PC-9 (cell line): ENCODE measurements at regions not wholly inside any gene's neighbourhood (a gene's known extent, or its start where the extent isn't known, plus 50 kb on each side); places are given as distances from the start of the nearest gene placed in this dataset.
A peak's percentile ranks its signal among the peaks of the same experiment; 100 is the strongest.

ENCODE experiments used
- BruUV-seq: library from RNA; stranded (reverse); fragments of 400-500 nt; replicated peaks from 2 replicates; lab custom pipeline; 2021; lab: Mats Ljungman, UMichigan
- CTCF ChIA-PET: fragments of 300-600 bp; sonication (Branson Sonifier 250); formaldehyde crosslinking; loops from one replicate; lab custom pipeline; 2022; ENCODE audit warnings: antibody characterized with exemption; lab: Charles Lee
- POLR2A ChIA-PET: fragments of 300-600 bp; sonication (Branson Sonifier 250); formaldehyde crosslinking; loops from one replicate; lab custom pipeline; 2022; ENCODE audit warnings: antibody characterized with exemption; ENCODE audit not compliant: unreplicated experiment; lab: Charles Lee
- DNase-seq, 2 experiments: peaks; one replicate each; pipeline versions ENCODE4 v3.0.0 to v3.0.0-alpha.2; 2015 to 2022; ENCODE audit warnings: mixed read lengths in 1 of 2
- H2AFZ ChIP-seq: fragments of 200-600 bp; sonication (generic); 2 replicates; pipeline ENCODE4 v1.8.1; 2017; ENCODE audit warnings: antibody characterized with exemption
- H3F3A ChIP-seq: fragments of 200-600 bp; sonication (generic); 2 replicates; pipeline ENCODE4 v1.8.1; 2017; ENCODE audit warnings: antibody characterized with exemption, mild to moderate bottlenecking, low read depth; ENCODE audit not compliant: insufficient read depth
- H3K27ac ChIP-seq: fragments of 200-600 bp; sonication (generic); 2 replicates; pipeline ENCODE4 v1.6.1; 2016; ENCODE audit warnings: mixed run types
- H3K27me3 ChIP-seq: fragments of 200-600 bp; sonication (generic); 2 replicates; pipeline ENCODE4 v1.6.1; 2016; ENCODE audit warnings: low read depth, mixed run types; ENCODE audit not compliant: insufficient read depth
- H3K36me3 ChIP-seq: fragments of 200-600 bp; sonication (generic); 2 replicates; pipeline ENCODE4 v1.6.1; 2016; ENCODE audit warnings: low read depth, mixed run types
- H3K4me1 ChIP-seq: fragments of 200-600 bp; sonication (generic); replicated peaks from 2 replicates; pipeline ENCODE4 v1.6.1; 2016; ENCODE audit warnings: mixed run types; ENCODE audit not compliant: insufficient read depth
- H3K4me2 ChIP-seq: fragments of 200-600 bp; sonication (generic); 2 replicates; pipeline ENCODE4 v1.6.1; 2017; ENCODE audit warnings: mixed run types
- H3K4me3 ChIP-seq: fragments of 200-600 bp; sonication (generic); 2 replicates; pipeline ENCODE4 v1.6.1; 2016; ENCODE audit warnings: mixed run types
- H3K79me2 ChIP-seq: fragments of 200-600 bp; sonication (generic); 2 replicates; pipeline ENCODE4 v1.6.1; 2017; ENCODE audit warnings: low read depth, mixed run types
- H3K9me2 ChIP-seq: fragments of 200-600 bp; sonication (generic); 2 replicates; pipeline ENCODE4 v1.8.1; 2017; ENCODE audit warnings: mild to moderate bottlenecking; ENCODE audit not compliant: insufficient read depth
- H3K9me3 ChIP-seq: fragments of 200-600 bp; sonication (generic); 2 replicates; pipeline ENCODE4 v1.8.1; 2016; ENCODE audit warnings: low read depth; ENCODE audit not compliant: insufficient read depth
- H4K20me1 ChIP-seq: fragments of 200-600 bp; sonication (generic); 2 replicates; pipeline ENCODE4 v1.8.1; 2017; ENCODE audit not compliant: insufficient read depth
- EZH2 ChIP-seq: fragments of 200-600 bp; sonication (generic); IDR thresholded peaks from 2 replicates; pipeline ENCODE4 v1.8.0; 2017; ENCODE audit warnings: antibody characterized with exemption, low read depth
- intact Hi-C: fragments of 100-400 bp; cut with micrococcal nuclease; formaldehyde crosslinking; loops from one replicate; pipeline ENCODE4 v1.10.0; 2022; ENCODE audit not compliant: unreplicated experiment
- TF ChIP-seq, protein P1 (sequence below): fragments of 200-600 bp; sonication (generic); conservative IDR thresholded peaks from 2 replicates; pipeline ENCODE4 v1.6.1; 2017; ENCODE audit warnings: mixed run types, antibody characterized with exemption, mild to moderate bottlenecking, moderate library complexity

DNA sequence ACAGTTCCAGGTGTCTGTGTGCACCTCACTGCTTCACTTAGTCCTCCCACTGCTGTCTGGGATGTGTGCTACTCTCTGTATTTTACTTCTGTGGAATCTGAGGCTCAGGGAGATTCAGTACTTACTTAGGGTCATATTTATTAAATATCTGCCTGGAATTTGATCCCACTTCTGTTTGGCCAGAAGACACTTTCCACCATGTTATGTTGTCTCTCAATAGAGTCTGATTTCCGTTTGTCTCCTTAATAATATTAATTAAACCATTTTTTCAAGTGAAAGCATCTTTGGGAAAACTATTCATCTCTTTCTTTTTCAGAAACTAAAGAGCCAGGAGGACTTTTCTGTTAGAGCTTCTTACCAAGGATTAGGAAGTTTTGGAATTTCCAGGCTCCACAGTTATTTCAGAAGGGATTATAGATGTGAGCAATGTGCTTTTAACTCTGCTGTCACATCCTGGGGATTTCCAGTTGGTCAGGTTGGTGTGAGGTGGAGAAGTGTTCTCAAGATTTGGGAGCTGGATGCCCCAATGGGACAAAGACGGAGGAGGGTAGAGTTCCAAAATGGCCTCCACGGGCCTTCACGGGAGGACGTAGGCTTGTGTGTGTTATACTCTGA is 156.8 kb upstream of the RALGAPA2 start:
- intact Hi-C loops: loop anchor here (10.0 kb wide), 1 partner anchor 366 kb away; no protein-coding TSS in a partner anchor
- BruUV-seq: no TSS peak
- Histone ChIP-seq H3K4me1 (no peaks in the 10 kb centered on the region), H3K4me2 (no peak overlapping the region), H4K20me1 (no peaks in the 10 kb centered on the region), H3K9me3 (no peaks in the 10 kb centered on the region), H3K27me3 (peaks cover 93% of the 10 kb centered on the region), H3F3A (no peaks in the 10 kb centered on the region), H3K36me3 (no peaks in the 10 kb centered on the region), H3K27ac (no peak overlapping the region), H3K9me2 (no peaks in the 10 kb centered on the region), H3K79me2 (no peaks in the 10 kb centered on the region), H2AFZ (no peak overlapping the region), H3K4me3 (no peak overlapping the region)
- ChIA-PET CTCF (no interaction called here), POLR2A (no interaction called here)
- TF ChIP-seq, protein P1, sequence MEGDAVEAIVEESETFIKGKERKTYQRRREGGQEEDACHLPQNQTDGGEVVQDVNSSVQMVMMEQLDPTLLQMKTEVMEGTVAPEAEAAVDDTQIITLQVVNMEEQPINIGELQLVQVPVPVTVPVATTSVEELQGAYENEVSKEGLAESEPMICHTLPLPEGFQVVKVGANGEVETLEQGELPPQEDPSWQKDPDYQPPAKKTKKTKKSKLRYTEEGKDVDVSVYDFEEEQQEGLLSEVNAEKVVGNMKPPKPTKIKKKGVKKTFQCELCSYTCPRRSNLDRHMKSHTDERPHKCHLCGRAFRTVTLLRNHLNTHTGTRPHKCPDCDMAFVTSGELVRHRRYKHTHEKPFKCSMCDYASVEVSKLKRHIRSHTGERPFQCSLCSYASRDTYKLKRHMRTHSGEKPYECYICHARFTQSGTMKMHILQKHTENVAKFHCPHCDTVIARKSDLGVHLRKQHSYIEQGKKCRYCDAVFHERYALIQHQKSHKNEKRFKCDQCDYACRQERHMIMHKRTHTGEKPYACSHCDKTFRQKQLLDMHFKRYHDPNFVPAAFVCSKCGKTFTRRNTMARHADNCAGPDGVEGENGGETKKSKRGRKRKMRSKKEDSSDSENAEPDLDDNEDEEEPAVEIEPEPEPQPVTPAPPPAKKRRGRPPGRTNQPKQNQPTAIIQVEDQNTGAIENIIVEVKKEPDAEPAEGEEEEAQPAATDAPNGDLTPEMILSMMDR: no peak
- TF ChIP-seq EZH2: no peak
- no peak for DNase-seq

DNA sequence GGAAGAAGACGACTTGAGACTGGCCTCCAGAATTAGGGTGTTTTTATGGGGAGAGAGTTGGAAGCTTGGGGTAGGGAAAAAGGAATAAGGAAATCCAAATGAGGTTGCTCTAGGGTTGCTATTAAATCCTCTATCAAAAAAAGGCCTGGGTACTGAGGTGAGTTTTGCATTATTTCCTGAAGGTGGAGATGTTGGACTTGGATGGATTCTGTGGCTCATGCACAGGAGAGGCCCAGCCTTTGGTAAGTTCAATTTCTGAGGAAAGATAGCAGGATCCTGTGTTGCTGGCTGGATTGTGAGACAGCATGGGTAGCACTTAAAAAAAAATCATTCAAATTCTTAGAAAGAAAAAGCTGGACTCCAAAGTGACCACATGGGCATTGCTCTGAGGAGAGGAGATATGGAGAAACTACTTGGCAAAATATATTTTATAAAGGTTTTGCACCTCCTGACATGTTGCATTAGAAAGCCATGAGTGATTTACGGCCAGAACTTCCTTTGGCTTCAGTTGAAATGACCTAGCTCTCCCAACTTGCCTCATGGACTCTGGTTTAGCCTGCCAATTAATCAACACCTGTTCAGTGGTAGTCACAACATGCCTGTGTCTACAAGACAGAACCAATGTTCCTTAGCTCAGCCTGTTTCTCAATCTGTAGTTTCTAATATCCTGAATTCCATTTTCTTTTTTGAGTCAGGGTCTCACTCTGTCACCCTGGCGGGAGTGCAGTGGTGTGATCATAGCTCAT is 152.1 kb upstream of the RALGAPA2 start:
- BruUV-seq: no TSS peak
- no peaks in the 10 kb centered on the region for H3K9me2 ChIP-seq
- DNase-seq: no peak
- H3F3A ChIP-seq: no peaks in the 10 kb centered on the region
- no peaks in the 10 kb centered on the region for H4K20me1 ChIP-seq
- H3K4me3 ChIP-seq: no peak overlapping the region
- CTCF ChIA-PET: no interaction called here
- no peaks in the 10 kb centered on the region for H3K79me2 ChIP-seq
- no peaks in the 10 kb centered on the region for H3K9me3 ChIP-seq
- H3K27me3 ChIP-seq: peaks cover 52% of the 10 kb centered on the region
- intact Hi-C loops: loop anchor here (5.0 to 10.0 kb wide), 2 partner anchors 370 to 708 kb away; no protein-coding TSS in a partner anchor
- no peak overlapping the region for H3K4me2 ChIP-seq
- H3K27ac ChIP-seq: no peak overlapping the region
- POLR2A ChIA-PET: no interaction called here
- TF ChIP-seq, protein P1: peak; percentile 32; the same call in 1 of the 2 replicates
- no peak for TF ChIP-seq EZH2
- no peak overlapping the region for H2AFZ ChIP-seq
- H3K36me3 ChIP-seq: no peaks in the 10 kb centered on the region
- H3K4me1 ChIP-seq: no peaks in the 10 kb centered on the region

DNA sequence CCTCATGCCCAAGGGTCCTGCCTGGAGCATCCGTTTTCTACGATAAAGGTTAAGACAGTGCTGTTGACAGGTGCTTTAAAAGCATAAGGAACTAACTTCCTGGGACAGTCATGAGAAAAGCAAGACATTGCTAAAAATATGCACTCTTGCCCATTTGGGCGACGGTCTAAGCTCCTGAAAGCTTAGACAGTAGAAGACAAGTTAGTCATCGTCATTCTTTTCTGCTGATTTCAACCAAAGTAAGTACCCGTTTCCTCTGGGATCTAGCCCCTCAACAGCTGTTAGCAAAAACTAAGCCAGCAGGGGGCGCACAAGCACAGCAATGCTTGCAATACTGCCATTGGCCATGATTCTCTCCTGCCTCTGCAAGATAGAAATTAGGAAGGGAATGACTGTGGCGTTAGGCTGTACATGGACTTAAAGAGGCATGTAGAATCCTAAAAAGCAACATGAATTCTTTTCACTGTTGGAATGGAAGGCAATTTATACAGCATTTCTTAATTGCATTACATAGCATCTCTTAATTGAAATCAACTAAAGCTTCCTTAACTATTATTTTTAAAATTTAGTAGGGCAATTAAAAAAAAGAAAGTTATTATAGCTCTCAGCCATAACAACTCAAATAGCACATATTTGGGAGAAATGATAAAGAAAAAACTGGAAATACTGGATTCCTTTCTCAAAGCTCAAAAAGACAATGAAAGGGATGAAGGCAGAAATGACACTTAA is 147.8 kb upstream of the RALGAPA2 start:
- Histone ChIP-seq H3F3A (no peaks in the 10 kb centered on the region), H3K4me1 (no peaks in the 10 kb centered on the region), H3K4me3 (no peak overlapping the region), H3K27ac (no peak overlapping the region), H3K9me2 (no peaks in the 10 kb centered on the region), H3K36me3 (no peaks in the 10 kb centered on the region), H3K9me3 (no peaks in the 10 kb centered on the region), H3K79me2 (no peaks in the 10 kb centered on the region), H3K4me2 (no peak overlapping the region), H3K27me3 (peaks cover 9% of the 10 kb centered on the region), H4K20me1 (no peaks in the 10 kb centered on the region), H2AFZ (no peak overlapping the region)
- BruUV-seq: no TSS peak
- CTCF ChIA-PET: interaction anchor here (0.5 to 0.7 kb wide), 3 partner anchors 13 to 514 kb away, joined by 3 to 6 read pairs (median 4); no protein-coding TSS in a partner anchor
- intact Hi-C loops: loop anchor here (1.0 to 10.0 kb wide), 3 partner anchors 375 to 712 kb away; no protein-coding TSS in a partner anchor
- TF ChIP-seq EZH2: no peak
- TF ChIP-seq, protein P1: peak; percentile 89
- POLR2A ChIA-PET: no interaction called here
- DNase-seq: peak; percentile 62 to 71
